Erythroblast (primary cell): ENCODE measurements at regions not wholly inside any gene's neighbourhood (a gene's known extent, or its start where the extent isn't known, plus 50 kb on each side); places are given as distances from the start of the nearest gene placed in this dataset.

ENCODE experiments used
- GATA1 ChIP-seq: IDR thresholded peaks from 2 replicates; pipeline ENCODE4 v1.6.1; 2011; ENCODE audit warnings: low read depth, mild to moderate bottlenecking, control low read depth, low read length, moderate library complexity
- POLR2A ChIP-seq: IDR thresholded peaks from 2 replicates; pipeline ENCODE4 v1.6.1; 2011; ENCODE audit warnings: mild to moderate bottlenecking, low read length

- TF ChIP-seq POLR2A (no peak), GATA1 (no peak)
Measured at GRCh38 chr9:26169708-26170107, 491.5 kb upstream of the TUSC1 start.
